Activated T-helper 2 cell treated with anti-CD3 and anti-CD28 coated beads, Interferon-gamma antibody, Interleukin-2, Interleukin-4, amounts not matched to agents 10 μg/mL and 5 μg/mL and 100 μg/mL, durations not matched to agents 14 hours and 24 hours and 36 hours (primary cell): ENCODE measurements at regions not wholly inside any gene's neighbourhood (a gene's known extent, or its start where the extent isn't known, plus 50 kb on each side); places are given as distances from the start of the nearest gene placed in this dataset.

Source experiments
- DNase-seq: peaks from one replicate; pipeline ENCODE4 v3.0.0; 2021; ENCODE audit warnings: low spot score
- H3K27ac Mint-ChIP-seq: one replicate; pipeline ENCODE4 v1.8.0; 2021; ENCODE audit warnings: mixed read lengths
- H3K27me3 Mint-ChIP-seq: one replicate; pipeline ENCODE4 v1.8.0; 2021; ENCODE audit warnings: low read depth, mixed read lengths
- H3K36me3 Mint-ChIP-seq: one replicate; pipeline ENCODE4 v1.8.0; 2021; ENCODE audit warnings: low read depth, mixed read lengths
- H3K4me1 Mint-ChIP-seq: one replicate; pipeline ENCODE4 v1.8.0; 2021; ENCODE audit warnings: low read depth, mixed read lengths
- H3K4me3 Mint-ChIP-seq: one replicate; pipeline ENCODE4 v1.8.0; 2021; ENCODE audit warnings: low read depth, mild to moderate bottlenecking, moderate library complexity, mixed read lengths
- H3K9me3 Mint-ChIP-seq: one replicate; pipeline ENCODE4 v1.8.0; 2021; ENCODE audit warnings: mixed read lengths
- intact Hi-C: fragments of 100-400 bp; cut with micrococcal nuclease; formaldehyde crosslinking; loops from one replicate; pipeline ENCODE4 v1.15.1; 2023

GRCh38 chr4:133775881-133776280 lies 425.7 kb downstream of the PABPC4L start:
- Mint-ChIP-seq H3K36me3 (no peaks in the 10 kb centered on the region), H3K9me3 (peaks cover 16% of the 10 kb centered on the region), H3K4me3 (no peak overlapping the region), H3K27ac (no peak overlapping the region), H3K4me1 (no peaks in the 10 kb centered on the region), H3K27me3 (no peaks in the 10 kb centered on the region)
- intact Hi-C loops = no loop called here
- no peak for DNase-seq

- H3K9me3 Mint-ChIP-seq = peaks cover 20% of the 10 kb centered on the region
- no peaks in the 10 kb centered on the region for H3K4me1 Mint-ChIP-seq
- DNase-seq = no peak
- H3K4me3 Mint-ChIP-seq = no peak overlapping the region
- no peak overlapping the region for H3K27ac Mint-ChIP-seq
- intact Hi-C loops = no loop called here
- H3K27me3 Mint-ChIP-seq = no peaks in the 10 kb centered on the region
- H3K36me3 Mint-ChIP-seq = no peaks in the 10 kb centered on the region
Measured at GRCh38 chr4:133775469-133775868, 426.1 kb downstream of the PABPC4L start.

DNA sequence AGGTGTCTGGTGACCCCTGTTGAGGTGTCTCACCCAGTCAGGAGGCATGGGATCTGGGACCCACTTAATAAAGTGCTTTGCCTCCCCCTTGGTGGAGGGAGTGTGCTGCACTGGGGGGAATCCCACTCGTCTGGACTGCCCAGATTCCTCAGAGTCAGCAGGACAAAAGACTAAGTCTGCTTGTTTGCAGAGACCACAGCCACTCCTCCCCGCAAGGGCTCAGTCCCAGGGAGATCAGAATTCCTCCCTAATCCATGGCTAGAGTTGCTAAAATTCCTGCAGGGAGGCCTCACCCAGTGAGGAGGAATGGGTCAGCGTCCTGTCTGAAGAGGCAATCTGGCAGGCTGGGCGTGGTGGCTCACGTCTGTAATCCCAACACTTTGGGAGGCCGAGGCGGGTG lies 442.2 kb downstream of the PABPC4L start:
- Mint-ChIP-seq H3K27ac (no peak overlapping the region), H3K4me1 (no peaks in the 10 kb centered on the region), H3K4me3 (no peak overlapping the region), H3K27me3 (no peaks in the 10 kb centered on the region), H3K36me3 (no peaks in the 10 kb centered on the region), H3K9me3 (peaks cover 18% of the 10 kb centered on the region)
- DNase-seq = no peak
- intact Hi-C loops = no loop called here

- H3K9me3 Mint-ChIP-seq = peaks cover 44% of the 10 kb centered on the region
- intact Hi-C loops = no loop called here
- H3K27ac Mint-ChIP-seq = no peak overlapping the region
- no peak for DNase-seq
- H3K4me3 Mint-ChIP-seq = no peak overlapping the region
- H3K4me1 Mint-ChIP-seq = no peaks in the 10 kb centered on the region
- H3K36me3 Mint-ChIP-seq = no peaks in the 10 kb centered on the region
- no peaks in the 10 kb centered on the region for H3K27me3 Mint-ChIP-seq
Measured at GRCh38 chr4:133741766-133742165, 459.8 kb downstream of the PABPC4L start.

DNA sequence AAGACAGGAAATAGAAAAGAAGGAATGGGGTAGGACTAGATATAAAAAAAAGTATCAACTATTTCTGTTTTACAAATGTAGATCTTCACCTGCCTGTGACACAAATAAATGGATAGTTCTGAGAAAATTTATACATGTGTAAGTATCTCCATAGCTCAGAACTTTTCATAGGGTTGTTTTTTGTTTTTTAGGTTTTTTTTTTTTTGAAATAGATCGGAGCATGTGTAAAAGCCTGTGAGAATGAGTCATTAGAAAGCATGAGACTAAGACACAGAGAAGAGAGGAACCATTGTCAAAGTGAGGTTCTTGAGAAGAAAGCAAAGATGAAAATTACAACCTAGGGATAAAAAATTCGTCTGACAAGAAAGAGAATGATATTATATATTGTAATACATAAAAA lies 481.6 kb downstream of the PABPC4L start:
- no peak overlapping the region for H3K27ac Mint-ChIP-seq
- intact Hi-C loops = no loop called here
- H3K27me3 Mint-ChIP-seq = no peaks in the 10 kb centered on the region
- DNase-seq = no peak
- H3K36me3 Mint-ChIP-seq = no peaks in the 10 kb centered on the region
- no peak overlapping the region for H3K4me3 Mint-ChIP-seq
- H3K4me1 Mint-ChIP-seq = no peaks in the 10 kb centered on the region
- H3K9me3 Mint-ChIP-seq = peaks cover 18% of the 10 kb centered on the region

GRCh38 chr4:133719098-133719497 lies 482.5 kb downstream of the PABPC4L start:
- H3K36me3 Mint-ChIP-seq = no peaks in the 10 kb centered on the region
- H3K4me3 Mint-ChIP-seq = no peak overlapping the region
- H3K4me1 Mint-ChIP-seq = no peaks in the 10 kb centered on the region
- no peak overlapping the region for H3K27ac Mint-ChIP-seq
- no peak for DNase-seq
- H3K9me3 Mint-ChIP-seq = peaks cover 18% of the 10 kb centered on the region
- intact Hi-C loops = no loop called here
- H3K27me3 Mint-ChIP-seq = no peaks in the 10 kb centered on the region

- no peak for DNase-seq
- H3K27me3 Mint-ChIP-seq = no peaks in the 10 kb centered on the region
- no peaks in the 10 kb centered on the region for H3K36me3 Mint-ChIP-seq
- H3K9me3 Mint-ChIP-seq = peaks cover 21% of the 10 kb centered on the region
- no peak overlapping the region for H3K27ac Mint-ChIP-seq
- intact Hi-C loops = no loop called here
- no peaks in the 10 kb centered on the region for H3K4me1 Mint-ChIP-seq
- no peak overlapping the region for H3K4me3 Mint-ChIP-seq
Measured at GRCh38 chr4:133714211-133714610, 487.4 kb downstream of the PABPC4L start.

GRCh38 chr4:133713340-133713739 lies 488.2 kb downstream of the PABPC4L start:
- Mint-ChIP-seq H3K27ac (no peak overlapping the region), H3K4me1 (no peaks in the 10 kb centered on the region), H3K9me3 (peaks cover 20% of the 10 kb centered on the region), H3K36me3 (no peaks in the 10 kb centered on the region), H3K4me3 (no peak overlapping the region), H3K27me3 (no peaks in the 10 kb centered on the region)
- intact Hi-C loops = no loop called here
- no peak for DNase-seq

DNA sequence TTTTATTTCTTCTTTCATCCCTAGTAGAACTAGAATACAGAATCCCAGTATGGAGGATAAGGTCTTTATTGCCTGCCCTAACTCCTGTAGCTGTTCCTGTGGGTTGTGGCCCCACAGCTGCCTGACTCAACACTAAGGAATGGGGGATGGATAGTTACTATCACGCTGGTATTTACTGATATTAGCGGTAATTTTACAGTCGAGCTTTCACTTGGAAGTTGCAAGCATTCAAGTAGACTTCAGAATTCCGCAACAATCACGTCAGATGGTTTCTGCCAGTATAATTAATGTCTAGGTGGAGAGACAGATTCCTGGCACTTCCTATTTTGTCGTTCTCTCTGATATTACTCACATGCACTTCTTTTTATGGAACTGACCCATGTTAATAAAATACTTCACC lies 489.8 kb downstream of the PABPC4L start:
- Mint-ChIP-seq H3K4me3 (no peak overlapping the region), H3K27me3 (no peaks in the 10 kb centered on the region), H3K36me3 (no peaks in the 10 kb centered on the region), H3K27ac (no peak overlapping the region), H3K4me1 (no peaks in the 10 kb centered on the region), H3K9me3 (peaks cover 13% of the 10 kb centered on the region)
- intact Hi-C loops = no loop called here
- DNase-seq = no peak

DNA sequence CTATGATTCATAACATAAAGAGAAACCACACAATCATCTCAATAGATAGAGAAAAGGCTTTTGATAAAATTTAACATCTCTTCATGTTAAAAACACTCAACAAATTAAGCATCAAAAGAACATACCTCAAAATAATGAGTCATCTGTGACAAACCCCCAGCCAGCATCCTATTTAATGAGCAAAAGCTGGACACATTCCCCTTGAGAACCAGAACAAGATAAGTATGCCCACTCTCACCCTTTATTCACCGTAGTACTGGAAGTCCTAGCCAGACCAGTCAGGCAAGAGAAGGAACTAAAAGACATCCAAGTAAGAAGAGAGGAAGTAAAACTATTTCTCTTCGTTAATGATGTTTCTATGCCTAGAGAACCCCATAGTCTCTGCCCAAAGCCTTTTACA lies 507.2 kb downstream of the PABPC4L start:
- H3K9me3 Mint-ChIP-seq = peaks cover 17% of the 10 kb centered on the region
- no peak for DNase-seq
- no peaks in the 10 kb centered on the region for H3K27me3 Mint-ChIP-seq
- H3K27ac Mint-ChIP-seq = no peak overlapping the region
- no peaks in the 10 kb centered on the region for H3K36me3 Mint-ChIP-seq
- intact Hi-C loops = no loop called here
- no peaks in the 10 kb centered on the region for H3K4me1 Mint-ChIP-seq
- no peak overlapping the region for H3K4me3 Mint-ChIP-seq

DNA sequence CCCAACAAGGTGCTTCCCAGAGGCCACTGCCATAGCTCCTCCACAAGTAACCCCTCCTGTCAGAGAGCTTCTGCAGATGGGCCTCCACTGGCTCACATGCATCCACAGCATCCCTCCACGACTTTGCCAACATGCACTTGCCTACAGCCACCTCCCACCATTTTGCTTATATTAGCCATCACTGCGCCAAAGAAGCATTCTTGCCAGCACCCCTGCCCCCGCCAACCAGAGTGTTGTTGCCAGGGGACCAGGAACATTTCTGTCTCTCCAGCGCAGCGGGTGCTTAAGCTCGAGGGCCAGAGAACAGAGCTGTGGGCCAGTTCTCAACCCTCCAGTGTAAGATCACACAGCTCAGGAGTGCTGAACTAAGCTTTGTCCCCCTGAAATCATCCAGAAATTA lies 517.6 kb downstream of the PABPC4L start:
- intact Hi-C loops = no loop called here
- no peak for DNase-seq
- Mint-ChIP-seq H3K27ac (no peak overlapping the region), H3K27me3 (no peaks in the 10 kb centered on the region), H3K4me1 (no peaks in the 10 kb centered on the region), H3K4me3 (no peak overlapping the region), H3K9me3 (peaks cover 31% of the 10 kb centered on the region), H3K36me3 (no peaks in the 10 kb centered on the region)

- Mint-ChIP-seq H3K4me3 (no peak overlapping the region), H3K36me3 (no peaks in the 10 kb centered on the region), H3K4me1 (no peaks in the 10 kb centered on the region), H3K27ac (no peak overlapping the region), H3K27me3 (no peaks in the 10 kb centered on the region), H3K9me3 (no peaks in the 10 kb centered on the region)
- DNase-seq = no peak
- intact Hi-C loops = no loop called here
Measured at GRCh38 chr4:133668061-133668851, 519.2 kb downstream of the PCDH10 start.

DNA sequence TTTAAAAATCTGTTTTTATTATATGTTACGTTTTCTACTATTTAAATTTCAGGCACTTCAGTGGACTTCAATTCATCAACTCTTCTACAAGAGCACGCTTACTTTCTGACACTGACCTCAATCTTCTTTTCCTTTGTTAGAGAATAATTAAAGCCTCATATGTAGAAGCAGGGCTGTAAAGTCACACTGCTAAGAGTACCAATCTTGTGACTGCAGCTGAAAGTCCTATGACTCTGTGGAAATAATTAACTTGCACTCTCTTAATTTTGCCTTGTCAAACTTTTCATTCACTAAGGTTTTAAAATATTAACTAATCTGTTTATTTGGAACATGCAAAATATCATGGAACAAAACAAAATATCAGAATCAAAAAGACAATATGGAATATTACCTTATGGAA lies 498.1 kb downstream of the PCDH10 start:
- no peak for DNase-seq
- Mint-ChIP-seq H3K4me3 (no peak overlapping the region), H3K27ac (no peak overlapping the region), H3K36me3 (no peaks in the 10 kb centered on the region), H3K27me3 (no peaks in the 10 kb centered on the region), H3K9me3 (peaks cover 7% of the 10 kb centered on the region), H3K4me1 (no peaks in the 10 kb centered on the region)
- intact Hi-C loops = no loop called here

- no peaks in the 10 kb centered on the region for H3K9me3 Mint-ChIP-seq
- H3K27ac Mint-ChIP-seq = no peak overlapping the region
- no peaks in the 10 kb centered on the region for H3K27me3 Mint-ChIP-seq
- no peak overlapping the region for H3K4me3 Mint-ChIP-seq
- no peak for DNase-seq
- no peaks in the 10 kb centered on the region for H3K36me3 Mint-ChIP-seq
- no peaks in the 10 kb centered on the region for H3K4me1 Mint-ChIP-seq
- intact Hi-C loops = no loop called here
Measured at GRCh38 chr4:133641191-133641590, 492.1 kb downstream of the PCDH10 start.
